WTC11 (cell line): ENCODE measurements at regions not wholly inside any gene's neighbourhood (a gene's known extent, or its start where the extent isn't known, plus 50 kb on each side); places are given as distances from the start of the nearest gene placed in this dataset.

Experiments used
- ATAC-seq: fragments of 200-7000 bp; cut with Tn5 transposase; 2 replicates; pipeline ENCODE4 v1.10.0; 2021; ENCODE audit warnings: mild to moderate bottlenecking, moderate library complexity
- CTCF ChIA-PET: fragments of 300-600 bp; sonication (Branson Sonifier 250); formaldehyde crosslinking; loops from one replicate; lab custom pipeline; 2021; ENCODE audit warnings: antibody characterized with exemption; lab: Charles Lee
- POLR2A ChIA-PET: fragments of 350-600 bp; sonication (Branson Sonifier 250); formaldehyde crosslinking; loops from one replicate; lab custom pipeline; 2021; ENCODE audit warnings: antibody characterized with exemption; lab: Charles Lee
- DNase-seq: peaks from one replicate; pipeline ENCODE4 v3.0.0; 2021; ENCODE audit warnings: low spot score
- H3K27ac Mint-ChIP-seq: 2 replicates; pipeline ENCODE4 v1.8.0; 2021; ENCODE audit warnings: mixed read lengths
- H3K27me3 Mint-ChIP-seq: 2 replicates; pipeline ENCODE4 v1.8.0; 2021; ENCODE audit warnings: low read depth, mild to moderate bottlenecking, moderate library complexity, mixed read lengths
- H3K36me3 Mint-ChIP-seq: 2 replicates; pipeline ENCODE4 v1.8.0; 2021; ENCODE audit warnings: mixed read lengths
- H3K4me1 Mint-ChIP-seq: 2 replicates; pipeline ENCODE4 v1.8.0; 2022; ENCODE audit warnings: mixed read lengths
- H3K4me3 Mint-ChIP-seq: 2 replicates; pipeline ENCODE4 v1.8.0; 2021; ENCODE audit warnings: mild to moderate bottlenecking, moderate library complexity, mixed read lengths
- H3K9me3 Mint-ChIP-seq: 2 replicates; pipeline ENCODE4 v1.8.0; 2021; ENCODE audit warnings: mixed read lengths
- ATF1 ChIP-seq: sonication (generic); formaldehyde crosslinking; IDR thresholded peaks from 2 replicates; pipeline ENCODE4 v1.8.1; 2023; ENCODE audit warnings: mild to moderate bottlenecking, moderate library complexity, missing genetic modification reagents
- ATF2 ChIP-seq: sonication (generic); formaldehyde crosslinking; IDR thresholded peaks from 2 replicates; pipeline ENCODE4 v1.8.1; 2022; ENCODE audit warnings: low read depth, missing genetic modification reagents, borderline replicate concordance
- CDX4 ChIP-seq: fragments of 250-450 bp; sonication (Bioruptor Pico); IDR thresholded peaks from 2 replicates; pipeline ENCODE4 v1.9.0; 2021; ENCODE audit warnings: moderate library complexity, mild to moderate bottlenecking, inconsistent platforms, borderline replicate concordance
- EMX1 ChIP-seq: fragments of 250-450 bp; sonication (Bioruptor Pico); IDR thresholded peaks from 2 replicates; pipeline ENCODE4 v1.8.0; 2021; ENCODE audit warnings: mild to moderate bottlenecking
- ESRRA ChIP-seq: sonication (generic); formaldehyde crosslinking; IDR thresholded peaks from 2 replicates; pipeline ENCODE4 v1.8.1; 2022; ENCODE audit warnings: mild to moderate bottlenecking, missing genetic modification reagents, borderline replicate concordance
- GABPB1 ChIP-seq: sonication (generic); formaldehyde crosslinking; IDR thresholded peaks from 2 replicates; pipeline ENCODE4 v1.8.1; 2023; ENCODE audit warnings: mild to moderate bottlenecking, missing genetic modification reagents
- NR2C2 ChIP-seq: sonication (generic); formaldehyde crosslinking; IDR thresholded peaks from 2 replicates; pipeline ENCODE4 v1.8.0; 2022; ENCODE audit warnings: mild to moderate bottlenecking, missing genetic modification reagents
- TCF7 ChIP-seq: sonication (generic); formaldehyde crosslinking; IDR thresholded peaks from 2 replicates; pipeline ENCODE4 v1.8.0; 2022; ENCODE audit warnings: mild to moderate bottlenecking, low read depth, missing genetic modification reagents, moderate library complexity
- TEAD4 ChIP-seq: sonication (generic); formaldehyde crosslinking; IDR thresholded peaks from 2 replicates; pipeline ENCODE4 v1.8.0; 2022; ENCODE audit warnings: mild to moderate bottlenecking, missing genetic modification reagents
- ZBTB21 ChIP-seq: sonication (generic); formaldehyde crosslinking; IDR thresholded peaks from 2 replicates; pipeline ENCODE4 v1.8.1; 2023; ENCODE audit warnings: mild to moderate bottlenecking, missing genetic modification reagents, borderline replicate concordance
- ZNF263 ChIP-seq: sonication (generic); formaldehyde crosslinking; IDR thresholded peaks from 2 replicates; pipeline ENCODE4 v1.8.1; 2022; ENCODE audit warnings: low read depth, mild to moderate bottlenecking, moderate library complexity, missing genetic modification reagents
- ZNF281 ChIP-seq: sonication (generic); formaldehyde crosslinking; IDR thresholded peaks from 2 replicates; pipeline ENCODE4 v1.8.0; 2023; ENCODE audit warnings: mild to moderate bottlenecking, missing genetic modification reagents
- ZNF396 ChIP-seq: fragments of 250-450 bp; sonication (Bioruptor Pico); IDR thresholded peaks from 2 replicates; pipeline ENCODE4 v1.8.0; 2021; ENCODE audit warnings: mild to moderate bottlenecking, moderate library complexity, borderline replicate concordance
- TF ChIP-seq, protein P1 (sequence below): fragments of 250-450 bp; sonication (Bioruptor Pico); IDR thresholded peaks from 2 replicates; pipeline ENCODE4 v1.9.0; 2021; ENCODE audit warnings: mild to moderate bottlenecking
- TF ChIP-seq, protein P2 (sequence below): fragments of 250-450 bp; sonication (Bioruptor Pico); IDR thresholded peaks from 2 replicates; pipeline ENCODE4 v1.9.0; 2021; ENCODE audit warnings: mild to moderate bottlenecking, borderline replicate concordance
- TF ChIP-seq, protein P3 (sequence below): sonication (generic); formaldehyde crosslinking; IDR thresholded peaks from 2 replicates; pipeline ENCODE4 v1.8.1; 2023; ENCODE audit warnings: mild to moderate bottlenecking, moderate library complexity, missing genetic modification reagents
- TF ChIP-seq, protein P4 (sequence below): sonication (generic); formaldehyde crosslinking; IDR thresholded peaks from 2 replicates; pipeline ENCODE4 v1.8.1; 2022; ENCODE audit warnings: mild to moderate bottlenecking, moderate library complexity, missing genetic modification reagents

GRCh38 chr5:159704160-159704559, 212.1 kb upstream of the ADRA1B start:
- no peaks in the 10 kb centered on the region for H3K4me1 Mint-ChIP-seq
- peaks cover 16% of the 10 kb centered on the region for H3K36me3 Mint-ChIP-seq
- no peak overlapping the region for H3K27ac Mint-ChIP-seq
- TF ChIP-seq, protein P1, sequence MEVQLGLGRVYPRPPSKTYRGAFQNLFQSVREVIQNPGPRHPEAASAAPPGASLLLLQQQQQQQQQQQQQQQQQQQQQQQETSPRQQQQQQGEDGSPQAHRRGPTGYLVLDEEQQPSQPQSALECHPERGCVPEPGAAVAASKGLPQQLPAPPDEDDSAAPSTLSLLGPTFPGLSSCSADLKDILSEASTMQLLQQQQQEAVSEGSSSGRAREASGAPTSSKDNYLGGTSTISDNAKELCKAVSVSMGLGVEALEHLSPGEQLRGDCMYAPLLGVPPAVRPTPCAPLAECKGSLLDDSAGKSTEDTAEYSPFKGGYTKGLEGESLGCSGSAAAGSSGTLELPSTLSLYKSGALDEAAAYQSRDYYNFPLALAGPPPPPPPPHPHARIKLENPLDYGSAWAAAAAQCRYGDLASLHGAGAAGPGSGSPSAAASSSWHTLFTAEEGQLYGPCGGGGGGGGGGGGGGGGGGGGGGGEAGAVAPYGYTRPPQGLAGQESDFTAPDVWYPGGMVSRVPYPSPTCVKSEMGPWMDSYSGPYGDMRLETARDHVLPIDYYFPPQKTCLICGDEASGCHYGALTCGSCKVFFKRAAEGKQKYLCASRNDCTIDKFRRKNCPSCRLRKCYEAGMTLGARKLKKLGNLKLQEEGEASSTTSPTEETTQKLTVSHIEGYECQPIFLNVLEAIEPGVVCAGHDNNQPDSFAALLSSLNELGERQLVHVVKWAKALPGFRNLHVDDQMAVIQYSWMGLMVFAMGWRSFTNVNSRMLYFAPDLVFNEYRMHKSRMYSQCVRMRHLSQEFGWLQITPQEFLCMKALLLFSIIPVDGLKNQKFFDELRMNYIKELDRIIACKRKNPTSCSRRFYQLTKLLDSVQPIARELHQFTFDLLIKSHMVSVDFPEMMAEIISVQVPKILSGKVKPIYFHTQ = no peak
- no peak for TF ChIP-seq TCF7 (CRISPR knock-in tag)
- TF ChIP-seq NR2C2 = no peak
- TF ChIP-seq, protein P2, sequence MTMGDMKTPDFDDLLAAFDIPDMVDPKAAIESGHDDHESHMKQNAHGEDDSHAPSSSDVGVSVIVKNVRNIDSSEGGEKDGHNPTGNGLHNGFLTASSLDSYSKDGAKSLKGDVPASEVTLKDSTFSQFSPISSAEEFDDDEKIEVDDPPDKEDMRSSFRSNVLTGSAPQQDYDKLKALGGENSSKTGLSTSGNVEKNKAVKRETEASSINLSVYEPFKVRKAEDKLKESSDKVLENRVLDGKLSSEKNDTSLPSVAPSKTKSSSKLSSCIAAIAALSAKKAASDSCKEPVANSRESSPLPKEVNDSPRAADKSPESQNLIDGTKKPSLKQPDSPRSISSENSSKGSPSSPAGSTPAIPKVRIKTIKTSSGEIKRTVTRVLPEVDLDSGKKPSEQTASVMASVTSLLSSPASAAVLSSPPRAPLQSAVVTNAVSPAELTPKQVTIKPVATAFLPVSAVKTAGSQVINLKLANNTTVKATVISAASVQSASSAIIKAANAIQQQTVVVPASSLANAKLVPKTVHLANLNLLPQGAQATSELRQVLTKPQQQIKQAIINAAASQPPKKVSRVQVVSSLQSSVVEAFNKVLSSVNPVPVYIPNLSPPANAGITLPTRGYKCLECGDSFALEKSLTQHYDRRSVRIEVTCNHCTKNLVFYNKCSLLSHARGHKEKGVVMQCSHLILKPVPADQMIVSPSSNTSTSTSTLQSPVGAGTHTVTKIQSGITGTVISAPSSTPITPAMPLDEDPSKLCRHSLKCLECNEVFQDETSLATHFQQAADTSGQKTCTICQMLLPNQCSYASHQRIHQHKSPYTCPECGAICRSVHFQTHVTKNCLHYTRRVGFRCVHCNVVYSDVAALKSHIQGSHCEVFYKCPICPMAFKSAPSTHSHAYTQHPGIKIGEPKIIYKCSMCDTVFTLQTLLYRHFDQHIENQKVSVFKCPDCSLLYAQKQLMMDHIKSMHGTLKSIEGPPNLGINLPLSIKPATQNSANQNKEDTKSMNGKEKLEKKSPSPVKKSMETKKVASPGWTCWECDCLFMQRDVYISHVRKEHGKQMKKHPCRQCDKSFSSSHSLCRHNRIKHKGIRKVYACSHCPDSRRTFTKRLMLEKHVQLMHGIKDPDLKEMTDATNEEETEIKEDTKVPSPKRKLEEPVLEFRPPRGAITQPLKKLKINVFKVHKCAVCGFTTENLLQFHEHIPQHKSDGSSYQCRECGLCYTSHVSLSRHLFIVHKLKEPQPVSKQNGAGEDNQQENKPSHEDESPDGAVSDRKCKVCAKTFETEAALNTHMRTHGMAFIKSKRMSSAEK (CRISPR knock-in tag) = no peak
- TF ChIP-seq, protein P3, sequence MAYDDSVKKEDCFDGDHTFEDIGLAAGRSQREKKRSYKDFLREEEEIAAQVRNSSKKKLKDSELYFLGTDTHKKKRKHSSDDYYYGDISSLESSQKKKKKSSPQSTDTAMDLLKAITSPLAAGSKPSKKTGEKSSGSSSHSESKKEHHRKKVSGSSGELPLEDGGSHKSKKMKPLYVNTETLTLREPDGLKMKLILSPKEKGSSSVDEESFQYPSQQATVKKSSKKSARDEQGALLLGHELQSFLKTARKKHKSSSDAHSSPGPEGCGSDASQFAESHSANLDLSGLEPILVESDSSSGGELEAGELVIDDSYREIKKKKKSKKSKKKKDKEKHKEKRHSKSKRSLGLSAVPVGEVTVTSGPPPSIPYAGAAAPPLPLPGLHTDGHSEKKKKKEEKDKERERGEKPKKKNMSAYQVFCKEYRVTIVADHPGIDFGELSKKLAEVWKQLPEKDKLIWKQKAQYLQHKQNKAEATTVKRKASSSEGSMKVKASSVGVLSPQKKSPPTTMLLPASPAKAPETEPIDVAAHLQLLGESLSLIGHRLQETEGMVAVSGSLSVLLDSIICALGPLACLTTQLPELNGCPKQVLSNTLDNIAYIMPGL (CRISPR knock-in tag) = no peak
- no peak for TF ChIP-seq ZBTB21 (CRISPR knock-in tag)
- TF ChIP-seq EMX1 (CRISPR knock-in tag) = no peak
- TF ChIP-seq GABPB1 (CRISPR knock-in tag) = no peak
- no peak for TF ChIP-seq ATF1 (CRISPR knock-in tag)
- no peak for TF ChIP-seq CDX4
- TF ChIP-seq ZNF396 (CRISPR knock-in tag) = no peak
- TF ChIP-seq ZNF263 (CRISPR knock-in tag) = no peak
- no peak for TF ChIP-seq TEAD4 (CRISPR knock-in tag)
- TF ChIP-seq ESRRA (CRISPR knock-in tag) = no peak
- ChIA-PET POLR2A (no interaction called here), CTCF (no interaction called here)
- peaks cover 16% of the 10 kb centered on the region for H3K9me3 Mint-ChIP-seq
- no peaks in the 10 kb centered on the region for H3K27me3 Mint-ChIP-seq
- ATAC-seq (no peak), DNase-seq (no peak)
- no peak overlapping the region for H3K4me3 Mint-ChIP-seq

- H3K27me3 Mint-ChIP-seq = no peaks in the 10 kb centered on the region; the same call in 1 of the 2 replicates
- ATAC-seq = no peak
- peaks cover 18% of the 10 kb centered on the region for H3K36me3 Mint-ChIP-seq
- H3K27ac Mint-ChIP-seq = no peak overlapping the region
- ChIA-PET POLR2A (no interaction called here), CTCF (no interaction called here)
- H3K4me1 Mint-ChIP-seq = no peaks in the 10 kb centered on the region
- DNase-seq = no peak
- peaks cover 26% of the 10 kb centered on the region for H3K9me3 Mint-ChIP-seq
- no peak overlapping the region for H3K4me3 Mint-ChIP-seq
- TF ChIP-seq, protein P4, sequence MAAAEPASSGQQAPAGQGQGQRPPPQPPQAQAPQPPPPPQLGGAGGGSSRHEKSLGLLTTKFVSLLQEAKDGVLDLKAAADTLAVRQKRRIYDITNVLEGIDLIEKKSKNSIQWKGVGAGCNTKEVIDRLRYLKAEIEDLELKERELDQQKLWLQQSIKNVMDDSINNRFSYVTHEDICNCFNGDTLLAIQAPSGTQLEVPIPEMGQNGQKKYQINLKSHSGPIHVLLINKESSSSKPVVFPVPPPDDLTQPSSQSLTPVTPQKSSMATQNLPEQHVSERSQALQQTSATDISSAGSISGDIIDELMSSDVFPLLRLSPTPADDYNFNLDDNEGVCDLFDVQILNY = no peak
- TF ChIP-seq ATF2 = no peak
- no peak for TF ChIP-seq ZNF281 (CRISPR knock-in tag)
- TF ChIP-seq ZBTB21 (CRISPR knock-in tag) = no peak
- TF ChIP-seq ZNF396 (CRISPR knock-in tag) = no peak
- TF ChIP-seq TCF7 (CRISPR knock-in tag) = no peak
These were observed 210.3 kb upstream of the ADRA1B start for GRCh38 chr5:159705948-159706347.
